WTC11 (cell line): ENCODE measurements at regions not wholly inside any gene's neighbourhood (a gene's known extent, or its start where the extent isn't known, plus 50 kb on each side); places are given as distances from the start of the nearest gene placed in this dataset.

Experiments
- ATAC-seq: fragments of 200-7000 bp; cut with Tn5 transposase; 2 replicates; pipeline ENCODE4 v1.10.0; 2021; ENCODE audit warnings: mild to moderate bottlenecking, moderate library complexity
- CTCF ChIA-PET: fragments of 300-600 bp; sonication (Branson Sonifier 250); formaldehyde crosslinking; loops from one replicate; lab custom pipeline; 2021; ENCODE audit warnings: antibody characterized with exemption; lab: Charles Lee
- POLR2A ChIA-PET: fragments of 350-600 bp; sonication (Branson Sonifier 250); formaldehyde crosslinking; loops from one replicate; lab custom pipeline; 2021; ENCODE audit warnings: antibody characterized with exemption; lab: Charles Lee
- DNase-seq: peaks from one replicate; pipeline ENCODE4 v3.0.0; 2021; ENCODE audit warnings: low spot score
- H3K27ac Mint-ChIP-seq: 2 replicates; pipeline ENCODE4 v1.8.0; 2021; ENCODE audit warnings: mixed read lengths
- H3K27me3 Mint-ChIP-seq: 2 replicates; pipeline ENCODE4 v1.8.0; 2021; ENCODE audit warnings: low read depth, mild to moderate bottlenecking, moderate library complexity, mixed read lengths
- H3K36me3 Mint-ChIP-seq: 2 replicates; pipeline ENCODE4 v1.8.0; 2021; ENCODE audit warnings: mixed read lengths
- H3K4me1 Mint-ChIP-seq: 2 replicates; pipeline ENCODE4 v1.8.0; 2022; ENCODE audit warnings: mixed read lengths
- H3K4me3 Mint-ChIP-seq: 2 replicates; pipeline ENCODE4 v1.8.0; 2021; ENCODE audit warnings: mild to moderate bottlenecking, moderate library complexity, mixed read lengths
- H3K9me3 Mint-ChIP-seq: 2 replicates; pipeline ENCODE4 v1.8.0; 2021; ENCODE audit warnings: mixed read lengths
- CREM ChIP-seq: sonication (generic); formaldehyde crosslinking; IDR thresholded peaks from 2 replicates; pipeline ENCODE4 v1.8.1; 2022; ENCODE audit warnings: mild to moderate bottlenecking, missing genetic modification reagents, moderate library complexity
- ESRRA ChIP-seq: sonication (generic); formaldehyde crosslinking; IDR thresholded peaks from 2 replicates; pipeline ENCODE4 v1.8.1; 2022; ENCODE audit warnings: mild to moderate bottlenecking, missing genetic modification reagents, borderline replicate concordance
- HMGA2 ChIP-seq: fragments of 250-450 bp; sonication (Bioruptor Pico); IDR thresholded peaks from 2 replicates; pipeline ENCODE4 v1.4.0; 2021; ENCODE audit warnings: mild to moderate bottlenecking, moderate library complexity
- NR2C2 ChIP-seq: sonication (generic); formaldehyde crosslinking; IDR thresholded peaks from 2 replicates; pipeline ENCODE4 v1.8.0; 2022; ENCODE audit warnings: mild to moderate bottlenecking, missing genetic modification reagents
- TEAD1 ChIP-seq: sonication (generic); formaldehyde crosslinking; IDR thresholded peaks from 2 replicates; pipeline ENCODE4 v1.8.0; 2022; ENCODE audit warnings: mild to moderate bottlenecking, missing genetic modification reagents
- ZNF138 ChIP-seq: sonication (generic); formaldehyde crosslinking; conservative IDR thresholded peaks from 2 replicates; pipeline ENCODE4 v1.8.1; 2022; ENCODE audit warnings: mild to moderate bottlenecking, moderate library complexity, missing genetic modification reagents
- ZNF219 ChIP-seq: sonication (generic); formaldehyde crosslinking; IDR thresholded peaks from 2 replicates; pipeline ENCODE4 v1.8.0; 2023; ENCODE audit warnings: missing genetic modification reagents, mild to moderate bottlenecking, borderline replicate concordance
- ZNF423 ChIP-seq: fragments of 250-450 bp; sonication (Bioruptor Pico); IDR thresholded peaks from 2 replicates; pipeline ENCODE4 v2.1.2; 2022; ENCODE audit warnings: mild to moderate bottlenecking, moderate library complexity
- TF ChIP-seq, protein P1 (sequence below): sonication (generic); formaldehyde crosslinking; IDR thresholded peaks from 2 replicates; pipeline ENCODE4 v1.8.0; 2022; ENCODE audit warnings: mild to moderate bottlenecking, missing genetic modification reagents
- TF ChIP-seq, protein P2 (sequence below): sonication (generic); formaldehyde crosslinking; IDR thresholded peaks from 2 replicates; pipeline ENCODE4 v1.8.1; 2023; ENCODE audit warnings: mild to moderate bottlenecking, missing genetic modification reagents, moderate library complexity
- TF ChIP-seq, protein P3 (sequence below): fragments of 250-450 bp; sonication (Bioruptor Pico); IDR thresholded peaks from 2 replicates; pipeline ENCODE4 v1.9.0; 2021; ENCODE audit warnings: moderate library complexity, mild to moderate bottlenecking, inconsistent platforms, borderline replicate concordance
- TF ChIP-seq, protein P4 (sequence below): fragments of 250-450 bp; sonication (Bioruptor Pico); IDR thresholded peaks from 2 replicates; pipeline ENCODE4 v1.9.0; 2021; ENCODE audit warnings: mild to moderate bottlenecking
- TF ChIP-seq, protein P5 (sequence below): fragments of 250-450 bp; sonication (Bioruptor Pico); IDR thresholded peaks from 2 replicates; pipeline ENCODE4 v1.9.0; 2021; ENCODE audit warnings: mild to moderate bottlenecking
- TF ChIP-seq, protein P6 (sequence below): sonication (generic); formaldehyde crosslinking; IDR thresholded peaks from 2 replicates; pipeline ENCODE4 v1.8.1; 2022; ENCODE audit warnings: missing genetic modification reagents, borderline replicate concordance
- TF ChIP-seq, protein P7 (sequence below): sonication (generic); formaldehyde crosslinking; IDR thresholded peaks from 2 replicates; pipeline ENCODE4 v1.8.1; 2022; ENCODE audit warnings: low read depth, missing genetic modification reagents, borderline replicate concordance
- TF ChIP-seq, protein P8 (sequence below): sonication (generic); formaldehyde crosslinking; IDR thresholded peaks from 2 replicates; pipeline ENCODE4 v1.8.1; 2023; ENCODE audit warnings: mild to moderate bottlenecking, missing genetic modification reagents

DNA sequence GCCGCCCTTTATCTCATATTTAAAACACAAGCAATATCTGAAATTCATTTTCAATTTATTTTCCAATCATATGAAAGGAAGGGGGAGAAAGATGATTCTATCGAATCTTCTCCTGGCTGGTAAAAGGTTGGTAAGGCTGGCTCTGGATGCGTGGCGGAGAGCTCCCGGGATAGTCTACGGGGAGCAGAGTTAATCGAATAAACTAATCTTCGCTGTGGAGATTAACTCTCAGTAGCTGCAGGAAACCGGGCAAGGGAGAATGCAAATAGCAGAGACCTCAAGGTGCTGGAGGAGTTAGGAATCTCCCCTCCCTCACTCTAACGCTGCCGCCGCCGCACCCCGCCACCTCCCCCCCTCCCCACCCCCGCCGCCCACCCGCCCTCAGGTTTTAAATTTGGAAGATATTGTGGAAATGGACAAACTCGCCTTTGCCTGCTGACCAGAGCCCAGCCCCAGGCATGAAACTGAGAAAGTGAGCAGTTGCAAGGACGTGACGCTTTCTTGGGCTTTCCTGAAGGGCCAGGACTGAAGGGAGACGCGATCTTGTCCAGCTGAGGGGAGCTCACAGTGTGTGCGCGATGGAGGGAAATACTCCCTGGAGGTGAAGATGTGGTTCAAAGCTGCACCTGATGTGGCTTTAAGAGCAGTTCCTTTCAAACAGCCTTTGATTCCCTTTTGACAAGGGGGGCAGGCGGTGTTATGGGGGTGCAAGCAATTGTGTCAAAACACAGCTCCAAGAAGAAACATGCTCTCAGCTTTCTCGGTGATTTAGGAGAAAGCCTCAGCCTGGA, 308.2 kb upstream of the IRX3 start:
- ATAC-seq (peak; percentile 68), DNase-seq (no peak)
- POLR2A ChIA-PET = interaction anchor here (0.7 to 1.1 kb wide), 2 partner anchors 10 to 111 kb away, joined by 3 read pairs; no protein-coding TSS in a partner anchor
- H3K27me3 Mint-ChIP-seq = peaks cover 50% of the 10 kb centered on the region
- peak overlapping the region; percentile 58 for H3K4me3 Mint-ChIP-seq
- H3K36me3 Mint-ChIP-seq = no peaks in the 10 kb centered on the region
- peaks cover 40% of the 10 kb centered on the region for H3K4me1 Mint-ChIP-seq
- H3K9me3 Mint-ChIP-seq = peaks cover 4% of the 10 kb centered on the region
- H3K27ac Mint-ChIP-seq = no peak overlapping the region
- TF ChIP-seq, protein P1, sequence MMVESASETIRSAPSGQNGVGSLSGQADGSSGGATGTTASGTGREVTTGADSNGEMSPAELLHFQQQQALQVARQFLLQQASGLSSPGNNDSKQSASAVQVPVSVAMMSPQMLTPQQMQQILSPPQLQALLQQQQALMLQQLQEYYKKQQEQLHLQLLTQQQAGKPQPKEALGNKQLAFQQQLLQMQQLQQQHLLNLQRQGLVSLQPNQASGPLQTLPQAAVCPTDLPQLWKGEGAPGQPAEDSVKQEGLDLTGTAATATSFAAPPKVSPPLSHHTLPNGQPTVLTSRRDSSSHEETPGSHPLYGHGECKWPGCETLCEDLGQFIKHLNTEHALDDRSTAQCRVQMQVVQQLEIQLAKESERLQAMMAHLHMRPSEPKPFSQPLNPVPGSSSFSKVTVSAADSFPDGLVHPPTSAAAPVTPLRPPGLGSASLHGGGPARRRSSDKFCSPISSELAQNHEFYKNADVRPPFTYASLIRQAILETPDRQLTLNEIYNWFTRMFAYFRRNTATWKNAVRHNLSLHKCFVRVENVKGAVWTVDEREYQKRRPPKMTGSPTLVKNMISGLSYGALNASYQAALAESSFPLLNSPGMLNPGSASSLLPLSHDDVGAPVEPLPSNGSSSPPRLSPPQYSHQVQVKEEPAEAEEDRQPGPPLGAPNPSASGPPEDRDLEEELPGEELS (CRISPR knock-in tag) = no peak
- TF ChIP-seq HMGA2 (no peak), NR2C2 (CRISPR knock-in tag) (no peak), ZNF138 (CRISPR knock-in tag) (no peak), CREM (CRISPR knock-in tag) (no peak), ESRRA (CRISPR knock-in tag) (no peak), TEAD1 (CRISPR knock-in tag) (no peak)
- TF ChIP-seq, protein P2, sequence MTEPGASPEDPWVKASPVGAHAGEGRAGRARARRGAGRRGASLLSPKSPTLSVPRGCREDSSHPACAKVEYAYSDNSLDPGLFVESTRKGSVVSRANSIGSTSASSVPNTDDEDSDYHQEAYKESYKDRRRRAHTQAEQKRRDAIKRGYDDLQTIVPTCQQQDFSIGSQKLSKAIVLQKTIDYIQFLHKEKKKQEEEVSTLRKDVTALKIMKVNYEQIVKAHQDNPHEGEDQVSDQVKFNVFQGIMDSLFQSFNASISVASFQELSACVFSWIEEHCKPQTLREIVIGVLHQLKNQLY (CRISPR knock-in tag) = no peak
- TF ChIP-seq, protein P3, sequence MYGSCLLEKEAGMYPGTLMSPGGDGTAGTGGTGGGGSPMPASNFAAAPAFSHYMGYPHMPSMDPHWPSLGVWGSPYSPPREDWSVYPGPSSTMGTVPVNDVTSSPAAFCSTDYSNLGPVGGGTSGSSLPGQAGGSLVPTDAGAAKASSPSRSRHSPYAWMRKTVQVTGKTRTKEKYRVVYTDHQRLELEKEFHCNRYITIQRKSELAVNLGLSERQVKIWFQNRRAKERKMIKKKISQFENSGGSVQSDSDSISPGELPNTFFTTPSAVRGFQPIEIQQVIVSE (CRISPR knock-in tag) = no peak
- TF ChIP-seq, protein P4, sequence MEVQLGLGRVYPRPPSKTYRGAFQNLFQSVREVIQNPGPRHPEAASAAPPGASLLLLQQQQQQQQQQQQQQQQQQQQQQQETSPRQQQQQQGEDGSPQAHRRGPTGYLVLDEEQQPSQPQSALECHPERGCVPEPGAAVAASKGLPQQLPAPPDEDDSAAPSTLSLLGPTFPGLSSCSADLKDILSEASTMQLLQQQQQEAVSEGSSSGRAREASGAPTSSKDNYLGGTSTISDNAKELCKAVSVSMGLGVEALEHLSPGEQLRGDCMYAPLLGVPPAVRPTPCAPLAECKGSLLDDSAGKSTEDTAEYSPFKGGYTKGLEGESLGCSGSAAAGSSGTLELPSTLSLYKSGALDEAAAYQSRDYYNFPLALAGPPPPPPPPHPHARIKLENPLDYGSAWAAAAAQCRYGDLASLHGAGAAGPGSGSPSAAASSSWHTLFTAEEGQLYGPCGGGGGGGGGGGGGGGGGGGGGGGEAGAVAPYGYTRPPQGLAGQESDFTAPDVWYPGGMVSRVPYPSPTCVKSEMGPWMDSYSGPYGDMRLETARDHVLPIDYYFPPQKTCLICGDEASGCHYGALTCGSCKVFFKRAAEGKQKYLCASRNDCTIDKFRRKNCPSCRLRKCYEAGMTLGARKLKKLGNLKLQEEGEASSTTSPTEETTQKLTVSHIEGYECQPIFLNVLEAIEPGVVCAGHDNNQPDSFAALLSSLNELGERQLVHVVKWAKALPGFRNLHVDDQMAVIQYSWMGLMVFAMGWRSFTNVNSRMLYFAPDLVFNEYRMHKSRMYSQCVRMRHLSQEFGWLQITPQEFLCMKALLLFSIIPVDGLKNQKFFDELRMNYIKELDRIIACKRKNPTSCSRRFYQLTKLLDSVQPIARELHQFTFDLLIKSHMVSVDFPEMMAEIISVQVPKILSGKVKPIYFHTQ (CRISPR knock-in tag) = no peak
- TF ChIP-seq, protein P5, sequence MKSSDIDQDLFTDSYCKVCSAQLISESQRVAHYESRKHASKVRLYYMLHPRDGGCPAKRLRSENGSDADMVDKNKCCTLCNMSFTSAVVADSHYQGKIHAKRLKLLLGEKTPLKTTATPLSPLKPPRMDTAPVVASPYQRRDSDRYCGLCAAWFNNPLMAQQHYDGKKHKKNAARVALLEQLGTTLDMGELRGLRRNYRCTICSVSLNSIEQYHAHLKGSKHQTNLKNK (CRISPR knock-in tag) = no peak
- TF ChIP-seq, protein P6, sequence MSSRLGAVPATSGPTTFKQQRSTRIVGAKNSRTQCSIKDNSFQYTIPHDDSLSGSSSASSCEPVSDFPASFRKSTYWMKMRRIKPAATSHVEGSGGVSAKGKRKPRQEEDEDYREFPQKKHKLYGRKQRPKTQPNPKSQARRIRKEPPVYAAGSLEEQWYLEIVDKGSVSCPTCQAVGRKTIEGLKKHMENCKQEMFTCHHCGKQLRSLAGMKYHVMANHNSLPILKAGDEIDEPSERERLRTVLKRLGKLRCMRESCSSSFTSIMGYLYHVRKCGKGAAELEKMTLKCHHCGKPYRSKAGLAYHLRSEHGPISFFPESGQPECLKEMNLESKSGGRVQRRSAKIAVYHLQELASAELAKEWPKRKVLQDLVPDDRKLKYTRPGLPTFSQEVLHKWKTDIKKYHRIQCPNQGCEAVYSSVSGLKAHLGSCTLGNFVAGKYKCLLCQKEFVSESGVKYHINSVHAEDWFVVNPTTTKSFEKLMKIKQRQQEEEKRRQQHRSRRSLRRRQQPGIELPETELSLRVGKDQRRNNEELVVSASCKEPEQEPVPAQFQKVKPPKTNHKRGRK (CRISPR knock-in tag) = no peak
- TF ChIP-seq, protein P7, sequence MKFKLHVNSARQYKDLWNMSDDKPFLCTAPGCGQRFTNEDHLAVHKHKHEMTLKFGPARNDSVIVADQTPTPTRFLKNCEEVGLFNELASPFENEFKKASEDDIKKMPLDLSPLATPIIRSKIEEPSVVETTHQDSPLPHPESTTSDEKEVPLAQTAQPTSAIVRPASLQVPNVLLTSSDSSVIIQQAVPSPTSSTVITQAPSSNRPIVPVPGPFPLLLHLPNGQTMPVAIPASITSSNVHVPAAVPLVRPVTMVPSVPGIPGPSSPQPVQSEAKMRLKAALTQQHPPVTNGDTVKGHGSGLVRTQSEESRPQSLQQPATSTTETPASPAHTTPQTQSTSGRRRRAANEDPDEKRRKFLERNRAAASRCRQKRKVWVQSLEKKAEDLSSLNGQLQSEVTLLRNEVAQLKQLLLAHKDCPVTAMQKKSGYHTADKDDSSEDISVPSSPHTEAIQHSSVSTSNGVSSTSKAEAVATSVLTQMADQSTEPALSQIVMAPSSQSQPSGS (CRISPR knock-in tag) = no peak
- TF ChIP-seq, all 79 proteins: peak for 0
- CTCF ChIA-PET = interaction anchor here (0.9 kb wide), 1 partner anchor 312 kb away, joined by 3 read pairs; no protein-coding TSS in a partner anchor

DNA sequence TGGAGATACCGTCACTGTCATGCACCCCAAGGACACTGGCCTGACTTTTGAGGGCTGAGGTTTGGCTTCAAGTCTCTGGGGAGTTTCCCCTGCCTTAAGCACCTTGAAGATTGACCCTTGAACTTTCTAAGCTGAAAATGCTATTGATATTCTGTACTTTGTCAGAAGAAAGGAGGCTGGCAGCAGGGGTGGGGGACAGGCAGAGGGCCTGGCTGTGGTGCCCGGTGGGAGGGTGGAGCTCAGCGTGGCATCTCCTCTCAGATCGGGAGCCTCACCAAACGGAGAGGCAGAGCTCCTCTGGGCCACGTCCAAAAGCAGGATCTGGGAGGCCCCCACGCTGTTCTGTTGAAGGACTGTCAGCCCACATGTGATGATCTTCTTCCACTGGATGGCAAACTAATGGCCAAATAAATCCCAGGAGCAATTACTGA, 305.2 kb upstream of the IRX3 start:
- Mint-ChIP-seq H3K4me1 (peaks cover 58% of the 10 kb centered on the region), H3K4me3 (peak overlapping the region; percentile 19; the same call in 1 of the 2 replicates), H3K27me3 (peaks cover 59% of the 10 kb centered on the region), H3K36me3 (no peaks in the 10 kb centered on the region), H3K27ac (no peak overlapping the region), H3K9me3 (no peaks in the 10 kb centered on the region)
- DNase-seq = no peak
- ATAC-seq = peak; percentile 38
- ChIA-PET POLR2A (no interaction called here), CTCF (no interaction called here)
- TF ChIP-seq ZNF219 (no peak), ZNF423 (CRISPR knock-in tag) (peak; percentile 79)
- TF ChIP-seq, protein P8, sequence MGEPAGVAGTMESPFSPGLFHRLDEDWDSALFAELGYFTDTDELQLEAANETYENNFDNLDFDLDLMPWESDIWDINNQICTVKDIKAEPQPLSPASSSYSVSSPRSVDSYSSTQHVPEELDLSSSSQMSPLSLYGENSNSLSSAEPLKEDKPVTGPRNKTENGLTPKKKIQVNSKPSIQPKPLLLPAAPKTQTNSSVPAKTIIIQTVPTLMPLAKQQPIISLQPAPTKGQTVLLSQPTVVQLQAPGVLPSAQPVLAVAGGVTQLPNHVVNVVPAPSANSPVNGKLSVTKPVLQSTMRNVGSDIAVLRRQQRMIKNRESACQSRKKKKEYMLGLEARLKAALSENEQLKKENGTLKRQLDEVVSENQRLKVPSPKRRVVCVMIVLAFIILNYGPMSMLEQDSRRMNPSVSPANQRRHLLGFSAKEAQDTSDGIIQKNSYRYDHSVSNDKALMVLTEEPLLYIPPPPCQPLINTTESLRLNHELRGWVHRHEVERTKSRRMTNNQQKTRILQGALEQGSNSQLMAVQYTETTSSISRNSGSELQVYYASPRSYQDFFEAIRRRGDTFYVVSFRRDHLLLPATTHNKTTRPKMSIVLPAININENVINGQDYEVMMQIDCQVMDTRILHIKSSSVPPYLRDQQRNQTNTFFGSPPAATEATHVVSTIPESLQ = no peak
